ENCODE measurements at regions not wholly inside any gene's neighbourhood (a gene's known extent, or its start where the extent isn't known, plus 50 kb on each side); places are given as distances from the start of the nearest gene placed in this dataset.
"Not testable (repeated sequence)": the region's sequence is repeated elsewhere in the genome, so short reads cannot be mapped to it uniquely, and the experiment has no call there.

DNA sequence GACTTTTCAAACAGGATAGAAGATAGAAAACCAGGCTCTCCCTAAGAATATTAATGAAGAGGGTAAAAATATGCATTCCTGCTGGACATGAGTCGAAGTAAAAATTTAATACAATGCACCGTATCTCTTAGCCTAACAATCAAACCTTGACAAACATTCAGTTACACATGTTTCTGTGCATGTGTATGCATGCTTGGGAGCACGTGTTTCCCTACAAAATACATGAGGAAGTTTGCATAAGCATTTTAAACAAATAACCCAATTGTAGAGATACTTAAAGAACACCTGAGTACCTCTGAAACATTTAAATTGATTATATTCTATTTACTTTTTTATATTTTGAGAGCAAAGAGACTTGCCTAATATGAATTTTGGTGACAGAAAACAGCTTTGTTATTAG, 1763.7 kb upstream of the SEL1L start:
- H3K27me3 ChIP-seq (ENCODE audit: insufficient read depth, poor library complexity, severe bottlenecking) = no peaks in the 10 kb centered on the region
- ATAC-seq (ENCODE audit: low read depth) (no peak), DNase-seq (ENCODE audit: low spot score) (no peak)
- no peaks in the 10 kb centered on the region for H3K9me3 ChIP-seq (ENCODE audit: severe bottlenecking)
- H3K4me3 ChIP-seq (ENCODE audit: severe bottlenecking) = no peak overlapping the region
- H3K27ac ChIP-seq (ENCODE audit: poor library complexity, severe bottlenecking) = no peak overlapping the region
- TF ChIP-seq, protein P1, sequence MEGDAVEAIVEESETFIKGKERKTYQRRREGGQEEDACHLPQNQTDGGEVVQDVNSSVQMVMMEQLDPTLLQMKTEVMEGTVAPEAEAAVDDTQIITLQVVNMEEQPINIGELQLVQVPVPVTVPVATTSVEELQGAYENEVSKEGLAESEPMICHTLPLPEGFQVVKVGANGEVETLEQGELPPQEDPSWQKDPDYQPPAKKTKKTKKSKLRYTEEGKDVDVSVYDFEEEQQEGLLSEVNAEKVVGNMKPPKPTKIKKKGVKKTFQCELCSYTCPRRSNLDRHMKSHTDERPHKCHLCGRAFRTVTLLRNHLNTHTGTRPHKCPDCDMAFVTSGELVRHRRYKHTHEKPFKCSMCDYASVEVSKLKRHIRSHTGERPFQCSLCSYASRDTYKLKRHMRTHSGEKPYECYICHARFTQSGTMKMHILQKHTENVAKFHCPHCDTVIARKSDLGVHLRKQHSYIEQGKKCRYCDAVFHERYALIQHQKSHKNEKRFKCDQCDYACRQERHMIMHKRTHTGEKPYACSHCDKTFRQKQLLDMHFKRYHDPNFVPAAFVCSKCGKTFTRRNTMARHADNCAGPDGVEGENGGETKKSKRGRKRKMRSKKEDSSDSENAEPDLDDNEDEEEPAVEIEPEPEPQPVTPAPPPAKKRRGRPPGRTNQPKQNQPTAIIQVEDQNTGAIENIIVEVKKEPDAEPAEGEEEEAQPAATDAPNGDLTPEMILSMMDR (IDR thresholded peaks at IDR 0.05; ENCODE audit: poor library complexity, severe bottlenecking) = no peak
- H3K4me1 ChIP-seq (ENCODE audit: insufficient read depth, poor library complexity, severe bottlenecking) = no peaks in the 10 kb centered on the region
- no peaks in the 10 kb centered on the region for H3K36me3 ChIP-seq (ENCODE audit: low read depth)

DNA sequence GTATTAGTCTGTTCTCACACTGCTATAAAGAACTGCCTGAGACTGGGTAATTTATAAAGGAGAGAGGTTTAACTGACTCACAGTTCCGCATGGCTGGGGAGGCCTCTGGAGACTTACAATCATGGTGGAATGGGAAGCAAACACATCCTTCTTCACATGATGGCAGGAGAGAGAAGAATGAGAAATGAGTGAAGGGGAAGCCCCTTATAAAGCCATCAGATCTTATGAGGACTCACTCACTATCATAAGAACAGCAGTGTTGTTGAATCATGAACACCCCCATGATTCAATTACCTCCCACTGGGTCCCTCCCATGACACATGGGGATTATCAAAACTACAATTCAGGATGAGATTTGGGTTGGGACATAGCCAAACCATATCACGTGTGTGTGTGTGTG, 1764.4 kb upstream of the SEL1L start:
- not testable (repeated sequence) for DNase-seq (ENCODE audit: low spot score); H3K27me3 ChIP-seq (ENCODE audit: insufficient read depth, poor library complexity, severe bottlenecking); H3K9me3 ChIP-seq (ENCODE audit: severe bottlenecking); ATAC-seq (ENCODE audit: low read depth); H3K27ac ChIP-seq (ENCODE audit: poor library complexity, severe bottlenecking); H3K4me3 ChIP-seq (ENCODE audit: severe bottlenecking); H3K36me3 ChIP-seq (ENCODE audit: low read depth); H3K4me1 ChIP-seq (ENCODE audit: insufficient read depth, poor library complexity, severe bottlenecking)

DNA sequence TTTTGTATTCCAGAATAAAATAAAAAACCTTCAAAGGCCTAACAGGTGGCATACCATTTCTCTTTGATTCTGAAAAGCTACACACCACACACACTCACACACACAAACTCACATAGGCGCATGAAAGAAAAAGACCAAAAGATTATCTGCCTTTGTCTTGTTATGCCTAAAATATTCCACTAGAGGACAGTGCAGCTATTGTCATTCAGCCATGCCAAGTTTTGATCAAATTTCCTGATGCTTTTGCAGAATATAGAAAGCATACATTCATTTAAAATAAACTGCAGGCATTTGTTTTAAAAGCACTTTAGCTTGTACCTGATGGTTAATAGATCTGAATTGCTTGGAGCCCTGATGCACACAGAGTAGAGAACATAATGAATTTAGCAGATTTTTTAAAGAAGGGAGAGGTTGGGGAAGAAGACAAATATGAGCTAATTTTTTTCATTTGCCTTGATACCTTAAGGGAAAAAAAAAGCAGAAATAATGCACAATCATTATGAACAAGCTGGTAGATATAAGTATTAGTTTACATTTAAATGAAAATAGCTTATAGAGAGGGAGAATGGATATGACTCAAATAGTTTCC, 1766.9 kb upstream of the SEL1L start:
- ATAC-seq (ENCODE audit: low read depth) (no peak), DNase-seq (ENCODE audit: low spot score) (no peak)
- H3K4me3 ChIP-seq (ENCODE audit: severe bottlenecking) = no peak overlapping the region
- H3K27me3 ChIP-seq (ENCODE audit: insufficient read depth, poor library complexity, severe bottlenecking) = peaks cover 7% of the 10 kb centered on the region
- no peaks in the 10 kb centered on the region for H3K4me1 ChIP-seq (ENCODE audit: insufficient read depth, poor library complexity, severe bottlenecking)
- H3K36me3 ChIP-seq (ENCODE audit: low read depth) = no peaks in the 10 kb centered on the region
- H3K27ac ChIP-seq (ENCODE audit: poor library complexity, severe bottlenecking) = no peak overlapping the region
- TF ChIP-seq, protein P1 (IDR thresholded peaks at IDR 0.05; ENCODE audit: poor library complexity, severe bottlenecking) = peak; percentile 99
- H3K9me3 ChIP-seq (ENCODE audit: severe bottlenecking) = no peaks in the 10 kb centered on the region

DNA sequence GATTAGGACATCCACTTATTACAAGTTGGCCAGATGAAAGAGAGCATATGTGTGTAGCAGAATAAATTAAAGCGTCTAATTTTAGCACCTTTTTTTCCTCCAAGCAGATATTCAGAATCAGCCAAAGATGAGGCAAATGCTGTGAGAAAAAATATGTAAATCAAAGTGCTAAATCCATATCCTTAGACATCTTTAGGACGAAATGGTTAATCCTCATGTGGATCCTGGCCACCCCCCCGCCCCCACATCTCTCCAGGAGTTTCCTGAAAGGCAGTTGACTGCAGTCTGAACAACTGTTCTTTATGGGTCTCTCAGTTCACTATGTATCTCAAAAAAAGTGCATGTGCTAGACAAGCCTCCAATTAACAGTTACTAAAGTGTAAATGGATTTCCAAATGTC, 1768.1 kb upstream of the SEL1L start:
- Histone ChIP-seq H3K36me3 (ENCODE audit: low read depth) (no peaks in the 10 kb centered on the region), H3K27me3 (ENCODE audit: insufficient read depth, poor library complexity, severe bottlenecking) (peaks cover 7% of the 10 kb centered on the region)

DNA sequence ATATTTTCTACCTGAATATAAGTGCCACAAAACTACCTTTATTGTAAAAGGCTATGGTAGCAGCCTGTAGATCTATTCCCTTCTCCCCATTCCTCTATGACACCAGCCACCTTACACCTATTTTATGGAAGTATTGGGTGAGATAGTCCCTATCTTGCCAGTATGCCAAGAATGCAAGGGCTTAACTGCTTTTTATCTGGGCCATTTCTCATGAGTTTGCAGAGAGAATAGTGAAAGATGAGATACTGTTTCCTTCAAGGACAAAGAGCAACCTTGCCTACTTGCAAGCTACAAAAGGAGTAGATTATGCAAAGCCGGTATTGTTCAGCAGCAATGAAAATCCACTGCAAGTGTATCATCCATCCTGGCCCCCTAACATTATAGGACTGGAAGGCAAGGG, 1775.6 kb upstream of the SEL1L start:
- no peak overlapping the region for H3K27ac ChIP-seq (ENCODE audit: poor library complexity, severe bottlenecking)
- ATAC-seq (ENCODE audit: low read depth) (no peak), DNase-seq (ENCODE audit: low spot score) (no peak)
- no peak overlapping the region for H3K4me3 ChIP-seq (ENCODE audit: severe bottlenecking)
- H3K36me3 ChIP-seq (ENCODE audit: low read depth) = no peaks in the 10 kb centered on the region
- H3K27me3 ChIP-seq (ENCODE audit: insufficient read depth, poor library complexity, severe bottlenecking) = peaks cover 7% of the 10 kb centered on the region
- TF ChIP-seq, protein P1 (IDR thresholded peaks at IDR 0.05; ENCODE audit: poor library complexity, severe bottlenecking) = no peak
- no peaks in the 10 kb centered on the region for H3K9me3 ChIP-seq (ENCODE audit: severe bottlenecking)
- H3K4me1 ChIP-seq (ENCODE audit: insufficient read depth, poor library complexity, severe bottlenecking) = no peaks in the 10 kb centered on the region

More for the DNA sequence above, 1768.1 kb upstream of the SEL1L start:
- DNase-seq (ENCODE audit: low spot score) = no peak
- ATAC-seq (ENCODE audit: low read depth) = no peak
- Histone ChIP-seq H3K9me3 (ENCODE audit: severe bottlenecking) (no peaks in the 10 kb centered on the region), H3K4me1 (ENCODE audit: insufficient read depth, poor library complexity, severe bottlenecking) (no peaks in the 10 kb centered on the region), H3K4me3 (ENCODE audit: severe bottlenecking) (no peak overlapping the region), H3K27ac (ENCODE audit: poor library complexity, severe bottlenecking) (no peak overlapping the region)
- TF ChIP-seq, protein P1 (IDR thresholded peaks at IDR 0.05; ENCODE audit: poor library complexity, severe bottlenecking) = no peak

Data from RWPE2 (cell line).